ENCODE measurements at regions not wholly inside any gene's neighbourhood (a gene's known extent, or its start where the extent isn't known, plus 50 kb on each side); places are given as distances from the start of the nearest gene placed in this dataset.

- TF ChIP-seq CTCF (conservative IDR thresholded peaks at IDR 0.05 in 1 of 2, IDR thresholded peaks at IDR 0.05 in 1 of 2; ENCODE audit: extremely low read depth in 1 of 2, insufficient read depth in 1 of 2, low read depth in 1 of 2, low read length in 2 of 2) = no peak
- no peak for TF ChIP-seq EZH2 (IDR thresholded peaks at IDR 0.05; ENCODE audit: borderline replicate concordance, low read length)
These were observed 176.8 kb downstream of the MACROH2A1 start for GRCh38 chr5:135222171-135222681.
